ENCODE measurements at regions not wholly inside any gene's neighbourhood (a gene's known extent, or its start where the extent isn't known, plus 50 kb on each side); places are given as distances from the start of the nearest gene placed in this dataset.

DNA sequence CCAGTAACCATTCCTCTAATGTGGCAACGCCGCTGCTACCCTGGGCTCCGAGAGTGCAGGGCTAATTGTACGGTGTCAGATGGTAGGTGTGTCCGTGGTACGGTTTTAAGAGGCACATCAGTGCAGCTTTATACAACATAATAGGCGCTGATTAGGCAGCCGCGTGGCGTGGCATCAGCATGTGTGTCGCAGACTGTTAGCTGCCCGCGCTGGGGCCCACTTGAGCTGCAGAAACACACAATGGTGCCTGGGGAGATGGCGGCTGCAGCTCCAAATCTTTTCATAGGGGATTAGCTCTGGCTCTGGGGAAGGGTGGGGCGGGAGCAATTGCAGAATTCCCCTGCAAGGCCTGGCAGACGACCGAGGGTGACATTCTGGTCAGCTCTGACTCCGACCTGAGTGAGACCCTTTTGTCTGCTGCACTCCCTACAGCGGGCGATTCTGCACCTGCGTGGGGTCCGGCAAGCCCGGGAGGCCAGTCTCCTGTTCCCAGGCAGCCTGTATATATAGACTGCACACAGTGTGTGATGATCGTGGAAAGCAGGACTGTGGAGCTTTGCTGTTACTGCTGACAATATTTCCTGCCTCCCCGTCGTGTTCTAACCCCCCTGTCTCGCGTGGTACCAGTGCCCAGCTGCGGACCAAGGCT, 722.7 kb upstream of the CELF2 start:
- H4K5ac ChIP-seq (ENCODE audit: low read depth, low read length), result no peak overlapping the region
- DNase-seq (no peak), ATAC-seq (ENCODE audit: low read depth) (no peak)
- H2BK20ac ChIP-seq (ENCODE audit: low read depth, low read length), result no peak overlapping the region
- no TSS peak for BruUV-seq (replicated peaks)
- no peaks in the 10 kb centered on the region for H3K27me3 ChIP-seq (ENCODE audit: control insufficient read depth, insufficient read depth, low read length)
- H2BK15ac ChIP-seq (ENCODE audit: low read depth, low read length), result no peak overlapping the region
- H4K91ac ChIP-seq (ENCODE audit: insufficient read depth, low read depth, low read length), result no peak overlapping the region
- dilution Hi-C loops (cut with HindIII; ENCODE audit: low sequenced_read_pairs, unreplicated experiment), result no loop called here
- no peak overlapping the region for H3K14ac ChIP-seq (replicated peaks; ENCODE audit: low read depth, low read length)
- H2AK9ac ChIP-seq (replicated peaks; ENCODE audit: low read depth, low read length, poor library complexity), result no peak overlapping the region
- H3K9ac ChIP-seq (ENCODE audit: low read depth, low read length), result no peak overlapping the region
- CTCF ChIA-PET, result interaction anchor here (0.6 kb wide), 1 partner anchor 68 kb away, joined by 3 read pairs; no protein-coding TSS in a partner anchor
- H3K4me2 ChIP-seq (ENCODE audit: low read depth, low read length), result no peak overlapping the region
- POLR2A ChIA-PET (ENCODE audit: unreplicated experiment), result no interaction called here
- H4K20me1 ChIP-seq (ENCODE audit: insufficient read depth, low read length), result no peaks in the 10 kb centered on the region
- no peak overlapping the region for H3K23ac ChIP-seq (ENCODE audit: low read depth, low read length)
- no peaks in the 10 kb centered on the region for H3K79me1 ChIP-seq (ENCODE audit: low read depth in 1 of 2, low read length in 2 of 2)
- no peak overlapping the region for H2BK5ac ChIP-seq (ENCODE audit: low read depth, low read length, poor library complexity, severe bottlenecking)
- in situ Hi-C loops (cut with MboI; ENCODE audit: low sequenced_read_pairs), result no loop called here
- 65% methylated on average over 8 of the region's 29 CpGs; no CpG with 5 or more reads in 1 of the 2 experiments for WGBS, 2 experiments (ENCODE audit: extremely low coverage in 2 of 2, insufficient read length in 1 of 2)
- H3K4ac ChIP-seq (ENCODE audit: low read depth, low read length), result no peak overlapping the region
- H2AFZ ChIP-seq (replicated peaks; ENCODE audit: low read length, poor library complexity), result no peak overlapping the region
- H3K4me3 ChIP-seq (ENCODE audit: insufficient read depth, low read depth, low read length), result no peak overlapping the region
- H2BK120ac ChIP-seq (ENCODE audit: low read depth, low read length), result no peak overlapping the region
- no peaks in the 10 kb centered on the region; the same call in 1 of the 2 replicates for H3K4me1 ChIP-seq (ENCODE audit: control insufficient read depth, insufficient read depth, low read length)
- intact Hi-C loops (cut with micrococcal nuclease), result no loop called here
- no peak overlapping the region for H4K8ac ChIP-seq (ENCODE audit: low read depth in 2 of 2, low read length in 2 of 2)
- no peaks in the 10 kb centered on the region for H3K36me3 ChIP-seq (ENCODE audit: control insufficient read depth, insufficient read depth, low read length)
- H3K18ac ChIP-seq (ENCODE audit: low read depth, low read length), result no peak overlapping the region
- no peak overlapping the region for H3K27ac ChIP-seq (ENCODE audit: insufficient read depth, low read length)
- no peak for TF ChIP-seq BHLHE40 (IDR thresholded peaks at IDR 0.05; ENCODE audit: low read depth, low read length)
- TF ChIP-seq CHD1 (IDR thresholded peaks at IDR 0.05; ENCODE audit: low read depth, low read length), result no peak
- TF ChIP-seq MAFK (IDR thresholded peaks at IDR 0.05; ENCODE audit: low read depth, low read length), result no peak
- TF ChIP-seq RCOR1 (IDR thresholded peaks at IDR 0.05; ENCODE audit: insufficient replicate concordance, low read length), result no peak
- no peak for TF ChIP-seq SMC3 (IDR thresholded peaks at IDR 0.05; ENCODE audit: low read depth, low read length)
- TF ChIP-seq CTCF (conservative IDR thresholded peaks at IDR 0.05; ENCODE audit: low read depth, low read length), result no peak
- no peak for TF ChIP-seq RFX5 (IDR thresholded peaks at IDR 0.05; ENCODE audit: low read depth, low read length)
- no peak for TF ChIP-seq USF2 (IDR thresholded peaks at IDR 0.05; ENCODE audit: low read depth, low read length)
- TF ChIP-seq FOS (IDR thresholded peaks at IDR 0.05; ENCODE audit: low read depth, low read length), result no peak
- TF ChIP-seq POLR2A (IDR thresholded peaks at IDR 0.05; ENCODE audit: low read depth, low read length), result no peak
- TF ChIP-seq NFE2L2 (IDR thresholded peaks at IDR 0.05; ENCODE audit: low read depth, low read length), result no peak
- TF ChIP-seq ELK1 (IDR thresholded peaks at IDR 0.05; ENCODE audit: borderline replicate concordance, low read depth, low read length), result no peak
- no peak for TF ChIP-seq MAZ (IDR thresholded peaks at IDR 0.05; ENCODE audit: borderline replicate concordance, low read depth, low read length)
- TF ChIP-seq MXI1 (IDR thresholded peaks at IDR 0.05; ENCODE audit: borderline replicate concordance, low read depth, low read length), result no peak
- H3K9me3 ChIP-seq (ENCODE audit: control insufficient read depth, insufficient read depth, low read length), result no peaks in the 10 kb centered on the region
- no peak overlapping the region for H2AK5ac ChIP-seq (ENCODE audit: low read depth, low read length)
- H3K56ac ChIP-seq (ENCODE audit: extremely low read depth, insufficient read depth, low read length), result no peak overlapping the region
- H3K9me1 ChIP-seq (ENCODE audit: insufficient read depth, low read length), result 0 out of 2 replicates have a peak, but pooled peaks cover 5% of the 10 kb centered on the region

Data from IMR-90 (cell line).